ENCODE measurements at regions not wholly inside any gene's neighbourhood (a gene's known extent, or its start where the extent isn't known, plus 50 kb on each side); places are given as distances from the start of the nearest gene placed in this dataset.
"Not testable (repeated sequence)": the region's sequence is repeated elsewhere in the genome, so short reads cannot be mapped to it uniquely, and the experiment has no call there.

DNA sequence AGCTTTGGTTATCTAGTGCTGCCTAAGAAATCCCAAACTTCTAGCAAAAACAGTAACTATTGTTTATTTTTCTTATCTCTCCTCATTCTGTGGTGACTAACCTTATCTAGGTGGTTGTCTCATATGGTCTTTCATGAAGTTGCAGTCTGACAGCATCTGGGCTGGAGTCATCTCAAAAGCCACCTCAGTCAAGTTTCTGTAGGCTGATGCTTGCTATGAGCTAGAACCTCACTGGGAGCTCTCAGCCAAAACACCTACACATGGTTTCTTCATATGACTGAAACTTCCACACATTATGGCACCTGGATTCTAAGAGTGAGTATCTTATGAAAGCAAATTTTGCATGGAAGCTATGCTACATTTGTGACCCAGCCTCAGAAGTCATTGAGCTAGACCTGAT is 596.4 kb upstream of the VRK2 start:
- DNase-seq, result no peak

DNA sequence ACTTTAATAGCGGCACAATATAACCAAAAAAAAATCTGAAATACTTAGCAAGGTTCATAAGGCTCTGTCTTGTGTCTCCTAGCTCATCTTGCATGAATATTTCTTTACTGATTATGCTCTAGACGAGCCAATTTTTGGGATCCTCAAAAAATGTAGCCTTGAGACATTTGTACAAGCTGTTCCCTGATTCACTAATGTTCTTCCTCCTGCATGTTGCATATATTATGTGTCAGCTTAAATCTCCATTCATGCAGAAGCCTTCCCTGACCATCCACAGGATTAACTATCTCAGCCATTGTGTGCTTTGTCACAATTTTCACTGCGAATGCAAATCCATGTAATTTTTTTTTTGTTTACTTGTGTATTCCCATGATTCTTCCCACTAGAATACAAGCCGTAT is 594.0 kb upstream of the VRK2 start:
- DNase-seq, result no peak

DNA sequence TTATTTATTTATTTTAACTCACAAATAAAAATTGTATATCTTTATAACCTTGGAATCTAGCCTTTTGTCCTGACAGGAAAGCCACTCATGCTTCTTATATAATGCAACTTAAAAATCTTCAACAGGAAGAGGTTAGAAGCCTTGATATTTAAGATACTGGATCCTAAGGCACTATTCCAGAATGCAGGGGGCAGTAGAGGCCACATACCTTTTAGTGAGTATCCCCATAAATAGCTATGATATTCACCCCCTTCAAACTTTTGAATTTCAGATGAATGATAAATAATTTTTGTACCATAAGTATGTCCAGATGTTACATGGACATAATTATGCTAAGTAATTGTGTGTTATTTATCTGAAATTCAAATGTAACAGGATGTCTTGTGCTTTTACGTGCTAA is 592.7 kb upstream of the VRK2 start:
- no peak for DNase-seq

DNA sequence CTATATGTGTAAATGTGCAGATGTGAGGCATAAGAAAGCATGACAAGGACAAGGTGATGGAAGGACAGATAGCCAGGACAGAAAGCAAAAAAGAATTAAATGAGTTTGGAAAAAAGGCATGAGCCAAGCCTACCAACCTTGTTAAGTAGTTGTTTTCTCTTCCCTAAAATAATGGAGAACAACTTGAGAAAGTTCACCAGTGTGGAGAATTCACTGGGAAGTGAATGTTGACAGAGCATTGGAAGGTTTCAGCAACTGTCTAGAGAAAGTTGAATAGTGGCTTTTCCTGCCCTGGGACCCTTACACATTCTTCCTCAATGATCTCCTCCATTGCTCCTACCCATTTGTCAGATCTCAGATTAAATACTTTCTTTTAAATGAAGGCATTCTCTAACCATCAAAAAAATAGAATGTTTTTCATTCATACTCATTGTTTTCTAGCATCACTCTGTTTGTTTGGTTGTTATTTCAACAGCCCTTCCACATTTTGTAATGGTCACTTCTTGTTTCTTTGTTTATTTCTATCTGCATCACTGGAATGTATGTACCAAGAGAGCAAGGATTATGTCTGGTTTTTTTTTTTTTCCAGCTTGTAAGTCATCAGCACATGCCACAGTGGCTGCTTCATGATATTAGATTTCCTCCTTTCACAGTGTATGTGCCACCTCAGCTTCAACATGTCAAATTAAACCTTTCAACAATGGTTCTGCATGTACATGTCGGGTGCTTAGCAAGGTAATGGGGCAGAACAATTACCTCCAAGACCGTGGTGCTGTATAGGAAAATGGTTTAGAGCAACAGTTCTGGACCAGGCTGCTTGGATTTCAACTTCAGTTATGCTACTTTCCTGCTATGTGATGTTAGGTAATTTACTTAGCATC is 586.0 kb upstream of the VRK2 start:
- no peak for DNase-seq

DNA sequence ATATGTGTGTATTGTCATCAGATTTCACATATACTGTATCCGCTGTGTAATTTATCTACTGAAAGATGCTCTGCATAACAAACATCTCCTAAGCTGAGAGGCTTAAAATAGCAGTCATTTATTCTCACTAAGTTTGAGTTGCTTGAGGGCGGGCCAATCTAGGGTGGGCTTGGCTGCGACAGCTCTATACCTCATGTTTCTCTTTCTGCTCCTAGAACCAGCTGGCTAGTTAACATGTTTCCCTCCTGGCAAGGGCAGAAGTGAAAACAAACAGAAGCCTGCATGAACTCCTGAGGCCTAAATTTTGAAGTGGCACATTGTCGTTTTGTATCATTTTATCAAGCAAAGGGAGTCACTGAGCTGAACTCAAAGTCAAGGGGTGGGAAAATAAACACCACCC is 585.0 kb upstream of the VRK2 start:
- DNase-seq, result no peak

DNA sequence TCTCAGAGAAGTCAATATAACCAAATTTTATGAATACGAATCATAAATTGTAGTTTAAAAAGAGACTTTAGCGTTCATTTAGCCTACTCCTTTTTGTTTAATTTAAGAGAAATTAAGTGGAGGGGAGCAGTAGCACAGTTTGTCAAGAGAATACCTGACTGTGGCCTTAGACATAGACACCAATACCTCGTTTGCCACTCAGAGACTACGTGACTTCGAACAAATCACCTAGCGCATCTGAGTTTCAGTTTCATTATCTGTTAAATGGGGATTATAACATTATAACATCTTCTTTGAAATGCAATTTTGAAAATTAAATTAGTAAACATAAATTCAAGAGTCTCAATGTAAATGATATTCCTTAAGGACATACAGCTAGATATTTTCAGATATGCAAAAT is 581.5 kb upstream of the VRK2 start:
- no peak for DNase-seq

DNA sequence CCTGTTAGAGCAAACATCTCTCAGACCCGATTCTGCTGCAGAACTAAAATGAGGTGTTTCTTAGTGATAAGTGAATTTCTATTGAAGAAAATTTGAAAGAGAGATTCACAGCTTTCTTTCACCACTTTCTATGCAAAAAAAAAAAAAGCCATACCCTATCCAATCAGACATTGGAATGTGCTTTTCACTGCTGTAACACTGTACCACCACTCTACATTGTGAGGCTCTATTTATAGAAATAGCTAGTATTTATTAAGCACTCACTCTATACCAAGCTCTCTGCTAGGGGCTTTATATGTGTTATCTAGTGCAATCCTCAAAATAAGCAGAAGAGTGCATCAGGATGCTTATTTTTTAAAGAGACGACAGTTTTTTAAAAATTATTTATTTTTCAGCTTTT is 580.6 kb upstream of the VRK2 start:
- DNase-seq, result no peak

DNA sequence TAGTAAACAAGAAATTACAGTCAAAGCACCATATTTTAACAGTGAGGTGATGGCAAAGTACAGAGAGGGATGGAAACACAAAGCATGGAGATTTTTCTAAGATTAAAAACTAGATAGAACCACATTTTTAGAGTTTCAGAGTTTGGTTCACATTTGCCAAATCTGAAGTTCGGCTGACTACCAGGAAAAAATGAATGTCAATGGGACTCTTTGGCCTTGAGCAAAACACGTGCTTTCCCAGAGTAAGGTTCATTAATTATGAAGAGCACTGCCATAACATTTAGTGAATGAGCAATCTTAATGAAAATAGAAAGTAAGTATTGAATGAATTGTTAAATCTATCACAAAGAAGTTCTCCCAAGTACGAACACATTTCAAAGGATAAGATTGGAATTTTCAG is 571.2 kb upstream of the VRK2 start:
- DNase-seq, result no peak

DNA sequence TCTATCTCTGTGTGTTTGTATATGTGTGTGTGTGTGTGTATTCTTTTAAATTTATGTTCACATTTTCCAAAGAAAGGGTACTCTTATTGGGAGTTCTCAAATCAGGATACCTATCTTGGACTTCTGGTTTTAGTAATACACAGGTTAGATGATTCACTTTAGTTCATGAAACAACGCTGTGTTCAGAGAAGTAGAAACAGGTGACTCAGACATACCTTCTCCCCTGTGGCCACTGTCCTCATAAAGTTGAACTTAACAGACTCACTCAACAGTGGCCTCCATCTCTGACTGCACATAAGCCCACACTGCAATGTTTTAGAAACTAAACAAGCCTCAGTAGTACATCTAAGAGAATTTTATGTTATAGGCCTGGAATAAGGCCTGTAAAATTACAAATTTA is 566.6 kb upstream of the VRK2 start:
- DNase-seq, result no peak

DNA sequence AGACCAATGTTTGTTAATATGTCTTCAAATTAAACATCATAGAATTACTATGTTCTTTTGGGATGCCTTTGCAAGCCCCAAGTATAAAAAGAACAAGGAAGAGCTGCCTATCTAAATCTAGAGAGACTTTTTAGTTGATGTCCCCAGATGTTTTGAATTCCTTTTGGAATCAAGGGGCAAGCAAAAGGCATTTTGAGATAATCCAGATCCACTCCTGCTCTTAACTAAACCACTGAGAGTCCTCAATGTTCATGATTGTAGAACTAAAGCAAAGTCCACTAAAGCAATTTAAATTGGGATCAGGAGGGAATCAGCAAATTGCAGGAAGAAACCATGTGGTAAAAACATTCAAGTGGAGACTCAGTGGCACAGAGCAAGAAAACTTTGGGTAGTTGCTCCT is 558.5 kb upstream of the VRK2 start:
- no peak for DNase-seq

DNA sequence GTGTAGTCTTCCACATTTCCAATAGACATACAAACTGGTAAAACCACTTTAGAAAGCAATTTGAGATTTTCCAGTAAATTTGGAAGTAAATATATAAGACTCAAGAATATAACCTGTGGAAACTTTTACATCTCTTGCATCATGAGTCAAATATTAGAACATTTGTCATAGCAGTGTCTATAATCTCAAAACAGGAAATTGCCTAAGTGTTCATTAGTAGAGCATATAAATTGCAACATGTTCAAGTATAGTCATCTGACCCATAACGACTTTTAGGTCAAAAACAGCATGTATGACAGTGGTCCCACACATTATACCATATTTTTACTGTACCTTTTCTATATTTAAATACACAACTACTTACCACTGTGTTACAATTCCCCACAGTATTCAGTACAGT is 555.9 kb upstream of the VRK2 start:
- no peak for DNase-seq

DNA sequence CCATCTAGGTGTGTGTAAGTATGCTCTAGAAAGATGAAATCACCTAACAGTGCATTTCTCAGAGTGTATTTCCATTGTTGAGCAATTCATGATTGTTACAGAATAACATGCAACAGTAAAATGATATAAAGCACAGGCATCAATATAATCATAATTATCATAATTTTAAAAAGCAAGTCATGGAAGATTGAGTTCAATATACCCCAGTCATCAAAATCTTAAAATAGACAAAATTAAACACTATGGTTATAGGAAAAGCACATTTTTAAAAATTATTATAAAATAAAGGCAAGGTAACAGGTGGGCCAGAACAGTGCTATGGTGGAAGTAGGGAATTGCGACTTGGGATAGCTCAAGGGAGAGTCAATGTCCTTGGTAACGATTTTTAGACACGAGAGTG is 555.4 kb upstream of the VRK2 start:
- DNase-seq, result no peak

DNA sequence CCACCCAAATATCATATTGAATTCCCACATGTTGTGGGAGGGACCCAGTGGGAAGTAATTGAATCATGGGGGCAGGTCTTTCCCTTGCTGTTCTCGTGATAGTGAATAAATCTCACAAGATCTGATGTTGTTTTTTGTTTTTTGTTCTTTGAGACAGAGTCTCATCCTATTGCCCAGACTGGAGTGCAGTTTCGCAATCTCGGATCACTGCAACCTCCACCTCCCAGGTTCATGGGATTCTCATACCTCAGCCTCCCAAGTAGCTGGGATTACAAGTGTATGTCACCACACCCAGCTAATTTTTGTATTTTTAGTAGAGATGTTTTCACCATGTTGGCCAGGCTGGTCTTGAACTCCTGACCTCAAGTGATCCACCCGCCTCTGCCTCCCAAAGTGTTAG is 552.6 kb upstream of the VRK2 start:
- DNase-seq, result not testable (repeated sequence)

DNA sequence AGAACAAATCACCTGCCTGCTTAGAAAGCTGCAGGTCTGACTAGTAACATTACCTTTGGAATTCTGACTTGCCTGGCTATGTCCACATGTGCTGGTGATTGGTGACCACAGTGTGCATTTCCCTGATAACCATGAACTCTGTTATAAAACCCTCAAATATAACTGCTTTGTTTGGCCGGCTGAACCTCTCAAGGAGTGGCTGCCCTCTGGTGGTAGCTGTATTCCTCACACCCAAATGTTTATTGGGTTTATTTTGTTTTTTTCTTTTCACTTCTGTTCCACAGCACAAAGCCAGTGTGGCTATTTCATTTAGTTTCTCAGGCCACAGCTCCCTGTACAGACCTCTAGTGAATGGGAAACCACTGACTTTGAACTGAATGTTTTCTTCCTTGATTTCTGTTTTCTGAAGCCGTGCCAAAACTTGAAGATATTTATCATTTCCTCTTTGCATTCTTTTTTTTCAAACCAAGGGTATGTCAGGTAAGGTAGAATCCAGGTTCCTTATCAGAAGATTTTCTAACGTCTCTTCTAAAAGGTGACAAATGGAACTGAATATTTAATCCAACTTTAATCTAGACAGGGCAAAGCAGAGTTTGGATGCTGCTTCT is 549.0 kb upstream of the VRK2 start:
- no peak for DNase-seq

DNA sequence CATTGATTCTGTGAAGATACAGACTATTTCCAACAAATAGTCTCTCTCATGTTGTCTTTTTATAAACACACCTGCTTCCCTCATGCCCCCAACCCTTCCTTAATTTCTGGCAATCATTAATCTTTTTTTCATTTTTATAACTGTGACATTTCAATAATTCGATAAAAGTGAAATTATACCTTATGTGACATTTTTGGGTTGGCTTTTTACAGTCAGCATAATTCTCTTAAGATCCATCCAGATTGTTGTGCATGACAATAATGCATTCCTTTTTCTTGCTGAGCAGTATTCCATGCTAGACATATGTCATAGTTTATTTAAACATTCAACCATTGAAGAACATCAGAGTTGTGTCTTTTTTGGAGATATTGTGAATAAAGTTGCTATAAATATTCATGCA is 541.8 kb upstream of the VRK2 start:
- DNase-seq, result no peak

DNA sequence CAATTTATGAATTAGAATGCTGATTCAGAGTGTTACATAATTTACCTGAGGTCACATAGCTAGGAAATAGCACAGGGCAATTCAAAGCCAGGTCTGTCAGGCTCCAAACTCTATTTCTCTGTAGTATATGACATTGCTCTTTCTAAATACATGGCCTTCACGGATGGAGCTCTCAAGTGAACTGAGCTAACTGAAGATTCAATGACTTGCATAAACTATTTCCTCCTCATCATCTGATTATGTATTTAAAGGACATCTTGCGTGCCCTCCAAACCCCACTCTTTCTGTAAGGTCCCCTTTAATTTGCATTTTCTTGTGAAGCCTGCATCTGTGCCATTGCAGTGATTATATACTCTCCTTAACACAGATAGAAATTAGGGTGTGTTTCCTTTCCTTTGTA is 537.4 kb upstream of the VRK2 start:
- no peak for DNase-seq

DNA sequence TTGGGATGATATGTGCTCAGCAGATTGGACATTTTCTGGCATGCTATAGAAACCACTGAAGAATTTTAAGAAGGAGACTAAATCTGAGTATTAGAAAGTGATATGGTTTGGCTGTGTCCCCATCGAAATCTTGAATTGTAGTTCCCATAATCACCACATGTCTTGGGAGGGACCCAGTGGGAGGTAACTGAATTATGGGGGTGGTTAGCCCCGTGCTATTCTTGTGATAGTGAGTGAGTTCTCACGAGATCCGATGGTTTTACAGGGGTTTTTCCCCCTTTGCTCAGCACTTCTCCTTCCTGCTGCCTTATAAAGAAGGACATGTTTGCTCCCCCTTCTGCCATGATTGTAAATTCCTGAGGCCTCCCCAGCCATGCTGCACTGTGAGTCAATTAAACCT is 535.9 kb upstream of the VRK2 start:
- no peak for DNase-seq

DNA sequence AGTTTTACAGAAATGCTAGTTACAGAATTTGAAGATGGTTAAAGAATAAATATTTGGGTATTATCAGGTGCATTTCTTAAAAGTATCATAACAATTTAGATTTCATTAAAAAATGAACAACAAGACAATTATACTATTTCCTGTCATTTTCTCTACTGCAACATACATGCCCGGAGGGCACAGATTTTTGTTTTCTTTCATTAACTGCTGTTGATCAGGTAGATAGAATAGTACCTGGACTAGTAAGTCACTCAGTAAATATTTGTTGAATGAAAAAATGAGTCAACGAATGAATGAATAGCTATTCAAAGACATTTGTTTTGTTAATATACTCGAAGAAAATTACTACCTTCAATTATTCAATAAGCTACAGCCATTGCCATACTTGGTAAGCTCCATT is 531.2 kb upstream of the VRK2 start:
- no peak for DNase-seq

DNA sequence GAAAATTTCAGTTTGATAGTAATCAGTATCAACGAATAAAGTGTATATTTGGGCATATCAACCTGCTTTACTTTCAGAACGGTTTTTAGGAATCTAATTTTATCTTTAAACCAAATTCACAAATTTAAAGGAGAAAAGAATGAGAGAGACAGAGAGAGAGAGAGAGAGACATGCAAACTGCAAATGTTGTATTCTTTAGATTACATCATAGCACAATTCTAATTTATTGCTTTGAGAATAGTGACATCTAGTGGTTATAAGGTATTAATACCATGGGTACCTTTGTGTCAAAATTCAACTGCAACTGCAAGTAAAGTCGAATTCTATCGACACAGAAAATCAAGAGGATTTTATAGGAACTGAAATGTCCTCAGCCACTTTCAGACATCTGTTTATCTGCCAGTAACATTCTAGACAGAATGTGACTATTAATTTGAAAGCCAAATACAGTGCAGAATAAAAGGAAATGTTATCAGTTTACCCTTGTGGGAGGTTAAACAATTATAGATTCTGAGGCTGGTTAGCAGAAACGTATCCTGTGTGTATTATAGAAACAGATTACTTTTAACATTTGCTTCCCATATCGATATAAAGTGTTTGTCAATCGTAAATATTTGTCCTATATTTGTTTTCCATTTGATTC is 529.8 kb upstream of the VRK2 start:
- DNase-seq, result no peak

DNA sequence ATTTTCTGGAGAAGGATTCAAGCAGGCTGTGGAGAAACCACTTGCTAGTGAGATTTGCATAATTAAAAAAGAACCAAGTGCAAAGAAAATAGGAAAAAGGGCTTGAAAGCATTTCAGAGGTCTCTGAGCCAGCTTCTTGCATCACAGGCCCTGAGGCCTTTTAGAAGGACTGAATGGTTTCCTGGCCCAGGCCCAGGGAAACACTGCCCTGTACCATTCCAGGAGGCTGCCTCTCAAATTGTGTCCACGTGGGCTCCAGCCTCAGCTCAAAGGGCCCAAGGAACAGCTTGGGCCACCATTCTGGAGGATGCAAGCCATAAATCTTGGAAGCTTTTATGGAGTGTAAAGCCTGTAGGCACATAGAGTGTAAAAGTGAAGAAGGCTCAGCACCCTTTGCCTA is 523.3 kb upstream of the VRK2 start:
- DNase-seq, result no peak

DNA sequence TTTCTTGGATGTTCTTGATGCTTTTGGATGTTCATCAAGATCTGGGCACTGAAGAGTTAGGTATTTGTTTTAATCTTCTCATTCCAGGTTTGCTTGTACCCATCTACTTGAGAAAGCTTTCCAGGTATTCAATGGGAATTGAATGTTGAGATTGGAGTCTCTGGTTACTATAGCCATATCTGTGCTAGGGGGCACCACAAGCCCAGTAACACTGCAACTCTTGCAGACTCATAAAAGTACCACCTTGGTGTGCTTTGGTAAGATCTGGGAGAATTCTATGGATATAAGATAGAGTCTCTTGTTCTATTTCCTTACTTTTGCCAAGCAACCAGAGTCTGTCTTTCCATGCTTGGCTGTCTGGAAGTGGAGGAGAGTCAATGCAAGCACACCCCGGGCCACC is 518.9 kb upstream of the VRK2 start:
- DNase-seq, result no peak

DNA sequence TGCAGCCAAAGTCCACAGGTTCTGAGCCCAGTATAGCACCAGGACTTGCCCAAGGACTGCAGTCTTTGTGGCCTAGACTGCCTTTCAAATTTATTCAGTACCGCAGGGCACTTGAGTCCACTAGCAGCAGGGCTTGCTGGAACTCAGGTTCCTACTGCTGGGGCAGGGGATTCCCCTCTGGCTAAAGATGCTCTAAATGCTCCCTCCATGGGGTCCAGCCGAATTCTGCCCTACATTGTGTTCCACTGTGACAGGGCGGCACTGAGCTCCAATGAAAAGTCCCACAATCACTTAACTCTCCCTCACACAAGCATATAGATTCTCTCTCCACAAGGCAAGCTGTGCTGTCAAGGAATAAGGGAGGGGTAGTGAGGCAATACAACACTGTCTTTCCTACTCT is 518.1 kb upstream of the VRK2 start:
- no peak for DNase-seq

DNA sequence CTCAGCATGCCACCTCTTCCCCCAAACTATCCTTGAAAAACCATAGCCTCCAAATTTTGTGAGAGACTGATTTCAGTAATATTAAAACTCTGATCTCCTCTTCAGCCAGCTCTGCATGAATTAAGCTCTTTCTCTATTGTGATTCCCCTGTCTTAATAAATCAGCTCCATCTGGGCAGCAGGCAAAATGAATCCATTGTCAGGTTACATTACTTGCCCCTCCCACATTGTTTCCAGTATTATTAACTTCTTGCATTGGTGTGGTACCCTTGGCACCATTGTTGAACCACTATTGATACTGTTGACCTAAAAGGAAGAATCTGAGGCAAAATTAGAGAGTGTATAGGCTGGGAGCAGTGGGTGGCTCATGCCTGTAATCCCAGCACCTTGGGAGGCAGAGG is 512.2 kb upstream of the VRK2 start:
- no peak for DNase-seq

DNA sequence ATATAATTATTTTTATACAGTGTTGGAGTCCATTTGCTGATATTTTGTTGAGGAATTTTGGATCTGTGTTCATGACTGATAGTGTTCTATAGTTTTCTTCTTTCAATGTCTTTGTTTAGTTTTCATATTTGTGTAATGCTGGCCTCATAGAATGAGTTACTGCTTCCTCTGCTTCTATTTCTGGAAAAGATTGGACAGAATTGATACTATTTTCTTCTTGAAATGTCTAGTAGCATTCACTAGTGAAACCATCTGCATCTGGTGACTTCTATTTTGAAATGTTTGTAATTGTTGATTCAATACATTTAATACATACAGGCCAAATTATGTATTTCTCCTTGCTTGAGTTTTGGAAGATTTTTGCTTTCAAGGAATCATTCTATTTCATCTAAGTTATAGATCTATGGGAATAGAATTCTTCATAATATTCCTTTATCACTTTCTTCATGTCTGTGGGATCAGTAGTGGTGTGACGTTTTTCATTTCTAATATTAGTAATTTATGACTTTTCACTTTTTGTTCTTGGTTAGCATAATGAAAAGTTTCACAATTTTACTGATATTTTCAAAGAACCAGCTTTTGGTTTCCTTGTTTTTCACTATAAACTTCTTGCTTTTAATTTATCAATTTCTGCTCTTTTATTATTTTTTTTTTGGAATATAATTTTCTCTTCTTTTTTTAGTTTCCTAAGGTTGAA is 509.9 kb upstream of the VRK2 start:
- DNase-seq, result no peak

Measured in stimulated activated CD4-positive, alpha-beta T cell treated with anti-CD3 and anti-CD28 coated beads, Interleukin-4, amount 100 ng/mL, for 4 hours (primary cell).